CD4-positive, alpha-beta T cell treated with Interleukin-2 at 100 ng/mL for 4 hours (primary cell): ENCODE measurements at regions not wholly inside any gene's neighbourhood (a gene's known extent, or its start where the extent isn't known, plus 50 kb on each side); places are given as distances from the start of the nearest gene placed in this dataset.
"Not testable (repeated sequence)": the region's sequence is repeated elsewhere in the genome, so short reads cannot be mapped to it uniquely, and the experiment has no call there.

Experiments
- DNase-seq: peaks from one replicate; pipeline ENCODE4 v3.0.0-alpha.2; 2020; ENCODE audit warnings: low spot score

DNA sequence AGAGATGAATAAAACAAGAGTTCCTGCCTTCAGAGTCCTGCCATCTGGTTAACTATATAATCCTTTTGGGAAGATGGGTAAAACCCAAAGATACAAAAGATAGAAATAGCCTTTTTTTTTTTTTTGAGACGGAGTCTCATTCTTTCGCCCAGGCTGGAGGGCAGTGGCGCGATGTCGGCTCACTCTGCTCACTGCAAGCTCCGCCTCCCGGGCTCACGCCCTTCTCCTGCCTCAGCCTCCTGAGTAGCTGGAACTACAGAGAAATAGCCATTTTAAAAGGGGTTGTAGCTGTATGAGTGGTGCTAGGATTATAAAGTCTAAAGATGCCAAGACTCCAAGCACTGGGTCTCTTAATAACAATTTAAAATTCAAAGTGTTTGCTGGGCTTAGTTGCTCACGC, 97.2 kb downstream of the KDR start:
- no peak for DNase-seq

DNA sequence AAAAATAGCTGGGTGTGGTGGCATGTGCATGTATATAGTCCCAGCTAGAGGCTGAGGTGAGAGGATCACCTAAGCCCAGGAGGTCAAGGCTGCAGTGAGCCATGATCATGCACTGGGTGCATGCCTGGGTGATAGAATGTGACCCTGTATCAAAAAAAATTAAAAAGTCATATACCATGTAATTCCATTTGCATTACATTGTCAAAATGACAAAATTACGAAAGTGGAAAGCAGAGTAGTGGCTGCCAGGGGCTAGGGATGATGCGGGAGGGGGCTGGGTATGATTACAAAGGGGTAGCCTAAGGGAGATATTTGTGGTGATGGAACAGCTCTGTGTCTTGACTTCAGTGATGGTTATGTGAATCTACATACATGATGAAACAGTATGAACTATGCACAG, 97.8 kb downstream of the KDR start:
- no peak for DNase-seq

DNA sequence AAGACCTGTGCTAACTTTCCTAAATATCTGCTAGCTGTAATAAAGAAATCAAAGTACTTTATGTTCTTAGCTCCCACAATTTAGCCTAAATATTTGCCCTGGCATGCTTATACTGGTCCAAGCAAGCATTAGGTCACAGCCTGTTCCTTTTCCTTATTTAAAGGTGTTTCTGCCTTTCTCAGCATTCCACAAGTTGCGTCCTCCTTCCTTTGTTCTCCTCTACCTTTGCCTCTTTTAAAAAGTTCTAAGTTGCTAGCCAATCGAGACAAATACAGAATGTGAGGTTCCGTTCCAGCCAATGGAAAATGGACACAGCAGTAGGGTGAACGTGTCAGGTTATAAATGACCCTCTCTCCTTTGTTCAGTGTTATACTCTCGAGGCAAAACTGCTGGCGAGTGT, 99.9 kb downstream of the KDR start:
- not testable (repeated sequence) for DNase-seq

DNA sequence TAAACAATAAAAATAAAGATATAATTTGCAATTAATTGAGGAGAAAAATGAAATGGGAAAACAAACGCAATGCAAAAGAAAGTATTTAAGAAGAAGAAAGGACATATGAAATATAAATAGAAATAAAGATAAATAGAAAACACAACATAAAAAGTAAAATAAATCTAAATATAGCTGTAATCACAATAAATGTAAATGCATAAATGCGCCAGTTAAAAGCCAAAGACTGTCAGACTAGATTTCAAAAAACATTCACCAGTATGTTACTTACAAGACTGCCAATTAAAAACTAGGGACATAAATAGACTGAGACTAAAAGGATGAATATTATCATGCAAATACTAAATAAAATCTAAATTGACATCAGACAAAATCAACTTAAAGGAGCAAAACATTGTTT, 102.4 kb downstream of the KDR start:
- no peak for DNase-seq

DNA sequence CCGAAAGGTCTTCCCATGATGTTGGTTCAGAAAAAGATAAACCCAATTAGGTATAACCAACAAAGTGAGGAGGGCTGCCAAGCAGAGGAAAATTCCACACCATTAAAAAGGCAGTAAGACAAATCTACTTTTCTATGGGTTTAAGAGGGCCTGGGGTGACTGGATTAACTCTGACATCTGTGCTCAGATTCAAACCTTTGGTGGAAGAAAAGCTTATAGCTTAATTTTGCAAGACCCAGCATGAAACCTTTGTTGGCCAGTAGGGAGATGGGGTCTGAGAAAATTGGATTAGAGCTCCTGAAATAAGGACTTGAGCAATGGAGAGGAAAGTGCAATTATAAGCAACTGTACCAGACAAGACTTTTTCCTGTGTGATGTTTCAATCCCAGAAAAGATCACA, 104.2 kb downstream of the KDR start:
- no peak for DNase-seq

DNA sequence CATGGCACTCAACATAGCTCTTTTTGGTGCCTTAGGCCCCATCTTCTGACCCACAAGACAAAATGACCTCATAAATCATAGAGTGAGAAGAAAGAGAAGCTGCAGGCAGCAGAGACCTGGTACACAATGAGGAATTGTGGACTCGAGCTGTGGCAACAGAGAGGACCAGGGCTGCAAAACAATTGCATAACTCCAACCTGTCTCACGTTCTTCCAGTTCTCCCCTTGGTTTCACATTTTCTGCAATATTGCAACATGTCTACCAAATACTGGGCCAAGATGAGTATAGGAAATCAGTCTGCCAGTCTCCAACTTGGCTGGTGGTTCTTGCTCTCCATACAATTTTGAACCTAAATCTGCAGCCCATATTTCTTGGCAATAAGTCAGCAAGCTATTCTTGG, 105.3 kb downstream of the KDR start:
- DNase-seq = no peak

DNA sequence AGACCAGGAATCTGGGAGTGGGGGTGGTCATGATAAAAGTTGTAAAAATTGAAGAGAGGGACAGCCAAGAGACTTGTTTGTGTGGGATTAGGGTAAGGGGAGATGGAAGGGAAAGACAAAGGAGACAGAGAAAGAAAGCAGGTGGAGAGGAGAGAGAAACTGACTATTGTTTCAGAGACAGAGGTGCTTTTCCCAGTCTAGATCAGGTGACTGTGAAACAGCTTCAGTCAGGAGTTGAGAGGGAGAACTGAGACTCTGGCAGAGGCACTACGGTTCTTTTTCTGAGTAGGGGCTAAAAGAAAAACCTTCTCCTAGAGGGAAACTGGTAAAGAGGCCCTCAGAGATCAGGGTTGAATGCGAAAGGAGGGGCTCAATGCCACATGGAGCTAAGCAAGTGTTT, 106.4 kb downstream of the KDR start:
- DNase-seq = no peak

DNA sequence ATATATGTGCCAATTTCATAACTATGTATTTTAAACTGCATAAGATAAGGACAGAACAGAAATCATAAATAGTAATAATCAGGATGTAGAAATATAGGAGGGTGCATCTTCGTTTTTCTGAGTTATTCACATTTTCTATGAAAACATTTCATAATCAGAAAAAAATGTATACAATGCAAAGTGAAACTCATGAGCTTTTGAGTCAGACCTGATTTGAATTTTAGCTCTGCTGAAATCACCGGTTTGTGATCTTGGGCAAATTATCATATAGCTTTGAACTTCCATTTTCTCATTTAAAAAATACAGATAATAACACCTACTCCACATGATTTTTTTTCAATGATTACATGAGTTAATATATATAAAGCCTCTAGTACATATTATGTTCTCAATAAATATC, 106.9 kb downstream of the KDR start:
- DNase-seq = no peak

DNA sequence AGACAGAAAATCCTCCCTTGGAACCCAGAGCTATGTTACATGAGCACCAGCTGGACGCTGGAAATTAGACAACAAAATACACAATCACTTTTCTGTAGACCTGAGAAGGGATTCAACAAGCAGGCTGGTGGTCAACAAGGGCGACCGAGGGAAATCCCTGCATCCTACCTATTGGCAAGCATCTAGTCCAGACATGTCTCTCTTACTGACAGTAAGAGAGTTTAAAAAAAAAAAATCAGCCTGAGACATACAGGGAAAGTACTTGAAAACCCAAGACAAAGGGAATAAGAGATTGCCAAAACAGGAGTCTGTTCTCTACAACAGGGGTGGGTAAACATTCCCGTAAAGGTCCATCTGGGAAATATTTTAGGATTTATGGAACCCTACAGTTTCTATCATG, 108.0 kb downstream of the KDR start:
- no peak for DNase-seq

DNA sequence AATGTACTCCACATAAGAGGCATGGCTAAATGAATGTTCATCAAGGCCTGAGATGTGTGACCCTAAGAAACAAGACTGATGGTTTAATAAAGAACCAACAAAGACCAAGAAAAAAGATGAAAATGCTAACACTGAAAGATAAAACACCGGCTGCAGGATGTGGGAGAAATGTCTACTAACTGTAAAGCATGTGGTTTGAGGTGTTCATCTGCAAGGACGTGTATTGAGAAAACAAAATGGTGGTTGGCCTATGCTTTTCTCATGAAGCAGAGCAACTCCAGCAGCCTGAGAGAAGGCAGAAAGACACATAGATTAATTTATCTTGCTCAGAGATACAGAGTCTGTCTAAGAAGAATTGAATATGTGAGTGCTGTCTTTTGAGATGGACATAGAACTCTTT, 109.3 kb downstream of the KDR start:
- DNase-seq = no peak

DNA sequence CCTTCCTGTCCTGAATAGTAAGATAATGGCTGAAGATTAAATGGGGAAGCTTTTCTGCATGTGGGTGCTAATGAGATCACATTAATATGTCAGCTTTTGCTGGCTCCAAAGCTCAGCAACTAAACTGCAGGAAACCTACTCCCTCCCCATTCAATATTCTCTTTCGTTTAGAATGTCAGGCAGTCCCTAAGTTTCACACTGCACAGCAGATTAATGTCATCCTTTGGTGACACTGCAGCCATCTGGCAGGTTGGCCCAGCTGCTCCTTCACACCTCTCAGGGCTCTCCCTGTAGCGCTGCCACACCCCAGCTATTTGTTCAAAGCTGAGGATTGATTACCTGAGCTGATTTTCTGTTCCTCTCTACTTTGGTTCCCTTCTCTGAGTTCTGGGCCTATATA, 110.5 kb downstream of the KDR start:
- no peak for DNase-seq

DNA sequence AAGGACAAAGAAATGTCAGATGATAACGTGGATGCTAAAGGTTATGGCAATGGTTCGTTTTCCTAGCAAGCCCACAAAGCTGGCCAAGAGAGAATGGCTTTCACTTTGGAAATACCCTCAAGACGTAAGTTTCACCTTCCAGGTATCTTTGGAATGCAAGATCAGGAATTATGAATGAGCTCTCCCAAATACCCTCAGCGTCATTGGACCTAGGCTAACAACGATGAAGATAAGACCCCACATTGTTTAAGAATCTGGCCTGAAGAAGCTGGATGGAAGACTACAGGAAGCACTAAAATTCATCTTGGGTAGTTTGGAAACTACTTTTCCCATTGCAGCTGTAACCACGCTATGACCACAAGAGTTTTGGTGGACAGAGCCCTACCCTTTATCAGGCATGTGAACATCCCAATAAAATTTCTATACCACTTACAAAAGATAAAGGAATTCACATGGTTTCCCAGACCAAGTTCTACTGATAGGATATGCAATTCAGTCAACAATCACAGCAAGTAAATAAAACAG, 111.9 kb downstream of the KDR start:
- no peak for DNase-seq

DNA sequence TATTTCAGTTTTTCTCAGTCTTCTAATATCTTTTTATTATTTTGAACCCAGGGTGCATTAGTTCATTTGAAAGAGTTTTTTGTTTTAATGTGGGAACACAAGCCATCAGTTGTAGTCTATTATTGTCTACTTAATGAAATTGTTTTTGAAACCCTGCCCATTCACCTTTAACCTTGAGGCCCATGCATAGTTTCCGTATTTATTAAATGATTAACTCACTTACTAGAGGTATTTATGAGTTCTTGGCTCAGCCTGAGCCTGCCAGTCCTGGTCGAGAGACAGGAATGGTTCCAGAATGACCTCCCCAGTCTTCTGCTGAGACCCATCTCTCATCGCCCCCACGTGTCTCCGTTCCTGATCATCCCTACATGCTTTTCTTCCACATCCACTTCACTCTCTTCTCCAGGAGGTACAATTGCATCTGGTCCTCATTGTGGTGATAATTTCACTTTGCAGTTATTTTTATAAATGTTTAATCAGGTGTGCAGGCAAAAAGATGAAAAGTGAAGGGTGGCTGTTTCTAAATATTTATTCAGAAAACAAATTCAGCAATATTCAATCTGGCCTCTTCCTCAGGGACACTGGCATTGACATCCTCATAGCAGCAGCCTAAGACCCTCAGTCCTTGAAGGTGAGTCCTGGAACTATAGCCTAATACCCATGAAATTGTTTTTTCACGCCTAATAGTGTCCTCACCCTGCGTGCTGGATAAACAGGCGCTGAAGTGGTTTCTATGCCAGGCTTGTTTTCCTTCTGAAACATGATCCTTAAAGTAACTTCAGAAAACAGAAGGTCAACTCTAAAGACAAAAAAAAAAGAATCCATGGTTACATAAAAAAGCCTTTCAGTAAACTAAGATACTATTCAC, 112.8 kb downstream of the KDR start:
- DNase-seq = no peak

DNA sequence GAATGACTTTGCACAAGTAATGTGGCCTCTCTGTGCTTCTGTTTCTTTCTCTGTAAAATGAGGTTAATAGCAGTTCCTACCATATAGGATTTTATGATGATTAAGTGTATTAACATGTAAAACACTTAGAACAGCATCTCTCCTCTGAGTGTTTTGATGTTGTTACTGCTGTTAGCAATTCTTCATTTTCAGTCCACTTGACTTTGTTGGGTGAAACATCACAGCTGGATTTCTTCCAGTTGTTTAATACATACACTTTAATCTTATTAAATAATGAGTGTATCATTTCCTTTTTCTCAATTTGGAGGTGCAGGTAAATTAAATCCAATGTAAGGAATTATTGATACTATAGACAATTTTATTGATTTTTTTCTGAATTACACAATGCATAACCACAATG, 113.6 kb downstream of the KDR start:
- DNase-seq = no peak

DNA sequence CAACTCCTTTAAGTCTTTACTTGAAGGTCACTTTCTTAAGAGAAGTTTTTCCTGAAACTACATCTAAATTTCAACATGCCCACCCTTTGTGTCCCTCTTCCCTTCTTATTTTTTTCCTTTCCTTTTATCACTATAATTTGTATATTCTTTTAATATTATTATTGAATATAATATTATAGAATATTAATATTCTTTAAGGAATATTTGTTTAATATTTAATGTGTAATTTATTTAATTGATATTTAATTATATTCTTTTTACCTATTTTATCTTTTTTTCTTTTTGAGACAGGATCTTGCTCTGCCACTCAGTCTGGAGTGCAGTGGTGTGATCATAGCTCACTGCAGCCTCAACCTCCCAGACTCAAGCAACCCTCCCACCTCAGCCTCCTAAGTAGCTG, 114.8 kb downstream of the KDR start:
- DNase-seq = no peak

DNA sequence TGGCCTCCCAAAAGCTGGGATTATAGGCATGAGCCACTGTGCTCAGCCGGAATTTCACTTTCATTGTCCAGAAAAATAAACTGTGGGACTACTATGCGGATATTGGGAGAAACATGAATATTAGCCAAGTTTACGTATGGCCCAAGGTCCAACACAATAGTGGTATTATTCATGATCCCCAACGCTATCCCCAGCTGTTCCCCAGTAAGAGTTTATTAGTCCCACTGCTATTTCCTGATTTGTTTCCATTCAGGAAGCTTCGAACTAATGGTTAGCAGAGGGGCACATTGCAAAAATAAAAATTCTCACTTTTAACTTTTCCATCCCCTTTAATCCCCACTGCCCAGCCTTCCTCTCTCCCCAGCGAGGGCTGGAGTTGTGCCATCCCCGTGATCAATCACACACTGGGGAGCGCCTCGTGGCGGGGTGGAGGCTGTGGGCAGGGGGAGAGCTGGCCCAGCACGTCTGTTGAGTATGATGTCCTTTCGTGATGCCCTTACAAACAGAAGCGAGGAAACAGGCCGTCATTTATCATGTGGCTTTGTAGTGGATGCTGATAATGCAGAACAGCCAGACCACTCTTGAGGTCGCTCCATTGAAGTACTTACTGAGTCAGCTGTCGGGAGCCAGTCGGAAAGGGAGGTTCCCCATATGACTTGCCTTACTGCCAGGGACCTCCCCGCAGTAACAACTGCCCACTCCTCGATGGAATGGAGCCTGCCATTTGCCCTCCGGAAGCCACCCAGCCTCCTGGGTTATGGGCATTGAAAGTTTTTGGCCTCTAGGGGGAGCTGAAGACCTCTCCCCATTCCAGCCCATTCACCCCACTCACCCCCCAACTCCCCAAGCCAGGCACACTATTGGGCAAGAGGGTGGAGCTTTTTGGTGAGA, 117.0 kb downstream of the KDR start:
- DNase-seq = no peak

DNA sequence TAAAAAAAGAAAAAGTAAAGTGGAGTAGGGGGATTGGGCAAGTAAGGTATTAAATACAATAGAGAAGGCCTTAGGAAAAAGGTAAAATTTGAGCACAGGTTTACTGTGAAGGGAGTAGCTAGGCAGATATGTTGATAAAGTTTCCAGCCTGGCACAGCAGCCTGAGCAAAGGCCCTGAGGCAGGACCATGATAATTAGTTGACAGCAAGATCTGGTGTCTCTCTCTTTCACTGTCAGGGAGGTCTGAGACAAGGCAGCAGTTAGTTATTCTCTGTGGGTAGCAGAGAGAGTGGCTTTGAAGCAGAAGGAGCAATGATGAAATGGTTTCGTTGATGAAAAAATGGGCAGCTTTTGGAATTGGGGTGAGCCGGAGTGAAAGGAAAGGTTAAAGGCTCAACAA, 119.5 kb downstream of the KDR start:
- no peak for DNase-seq

DNA sequence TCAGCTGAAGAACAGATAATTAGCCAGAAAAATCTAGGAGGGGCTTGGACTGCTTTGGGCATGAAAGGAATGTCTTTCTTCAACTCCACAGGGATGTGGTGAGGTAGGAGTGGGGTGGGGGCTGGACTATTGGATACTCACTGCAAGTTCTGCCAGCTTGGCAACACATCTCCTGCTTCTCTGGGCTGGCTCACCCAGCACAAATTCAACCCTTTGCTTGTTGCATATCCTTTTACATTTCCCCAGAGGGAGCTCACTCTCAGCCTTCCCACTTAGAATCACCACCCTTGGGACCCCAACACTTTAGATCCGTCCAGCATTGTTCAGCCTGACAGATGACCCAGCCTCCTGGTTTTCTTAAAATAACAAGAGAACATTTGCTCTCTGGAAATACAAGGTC, 120.6 kb downstream of the KDR start:
- DNase-seq = no peak

DNA sequence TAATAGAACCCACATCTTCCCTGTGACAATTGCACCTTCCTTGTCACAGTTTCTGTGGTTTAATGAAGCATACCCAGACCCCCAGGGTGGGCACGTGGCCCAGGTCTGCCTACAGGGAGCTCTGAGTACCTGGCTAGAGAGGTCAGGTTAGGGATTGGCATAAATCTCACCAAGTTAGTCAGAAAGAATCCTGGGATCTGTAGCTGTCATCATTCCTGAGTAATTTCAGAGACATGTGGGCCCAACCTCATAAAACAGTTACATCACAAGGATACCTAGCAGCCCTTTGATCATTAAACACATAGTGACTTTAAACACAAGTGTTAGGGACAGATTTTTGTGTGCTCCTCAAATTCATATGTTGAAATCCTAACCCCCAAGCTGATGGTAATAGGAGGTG, 123.0 kb downstream of the KDR start:
- DNase-seq = no peak

DNA sequence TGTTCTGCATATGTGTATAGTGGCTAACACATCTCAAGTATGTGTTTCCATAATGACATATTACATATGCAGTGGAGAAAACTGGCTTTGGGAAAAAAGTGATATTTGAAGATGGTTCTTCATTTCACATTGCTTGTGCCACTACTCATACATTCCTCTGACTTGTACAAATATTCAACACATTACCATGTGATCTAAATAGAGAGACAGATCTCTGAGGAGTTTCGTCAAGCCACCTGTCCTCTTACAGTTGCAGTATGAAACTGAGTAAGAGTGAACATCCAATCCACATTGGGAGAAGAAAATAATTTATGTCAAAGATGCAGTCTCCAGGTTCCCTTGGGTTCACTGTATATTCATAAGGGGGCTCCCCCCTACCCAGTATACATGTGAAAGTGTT, 123.9 kb downstream of the KDR start:
- no peak for DNase-seq

DNA sequence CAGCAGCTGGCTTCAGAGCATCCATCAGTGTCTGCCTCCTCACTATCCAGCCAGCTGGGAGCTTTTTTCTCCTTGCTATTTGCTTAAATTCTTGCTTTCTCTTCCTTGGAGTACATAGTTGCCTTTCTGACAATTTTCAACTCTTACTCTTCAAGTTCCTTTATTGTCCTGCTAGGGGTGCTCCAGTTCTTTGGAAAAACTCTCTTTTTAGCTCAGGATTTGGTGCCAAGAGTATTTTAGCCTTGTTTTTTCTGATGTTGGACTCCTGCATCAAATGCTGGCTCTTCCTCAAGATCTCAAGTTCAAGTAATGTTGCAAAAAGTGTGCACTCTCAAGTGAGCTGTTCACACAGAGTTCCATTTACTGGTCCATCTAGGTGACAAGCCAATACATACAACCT, 126.4 kb downstream of the KDR start:
- no peak for DNase-seq

DNA sequence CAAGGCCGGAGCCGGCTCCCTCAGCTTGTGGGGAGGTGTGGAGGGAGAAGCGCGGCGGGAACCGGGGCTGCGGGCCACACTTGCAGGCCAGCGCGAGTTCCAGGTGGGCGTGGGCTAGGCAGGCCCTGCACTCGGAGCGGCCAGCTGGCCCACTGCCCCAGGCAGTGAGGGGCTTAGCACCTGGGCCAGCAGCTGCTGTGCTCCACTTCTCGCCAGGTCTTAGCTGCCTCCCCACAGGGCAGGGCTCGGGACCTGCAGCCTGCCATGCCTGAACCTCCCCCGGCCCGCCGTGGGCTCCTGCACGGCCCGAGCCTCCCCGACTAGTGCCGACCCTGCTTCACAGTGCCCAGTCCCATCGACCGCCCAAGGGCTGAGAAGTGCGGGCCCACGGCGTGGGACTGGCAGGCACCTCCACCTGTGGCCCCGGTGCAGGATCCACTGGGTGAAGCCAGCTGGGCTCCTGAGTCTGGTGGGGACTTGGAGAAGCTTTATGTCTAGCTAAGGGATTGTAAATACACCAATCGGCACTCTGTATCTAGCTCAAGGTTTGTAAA, 131.8 kb downstream of the KDR start:
- not testable (repeated sequence) for DNase-seq

DNA sequence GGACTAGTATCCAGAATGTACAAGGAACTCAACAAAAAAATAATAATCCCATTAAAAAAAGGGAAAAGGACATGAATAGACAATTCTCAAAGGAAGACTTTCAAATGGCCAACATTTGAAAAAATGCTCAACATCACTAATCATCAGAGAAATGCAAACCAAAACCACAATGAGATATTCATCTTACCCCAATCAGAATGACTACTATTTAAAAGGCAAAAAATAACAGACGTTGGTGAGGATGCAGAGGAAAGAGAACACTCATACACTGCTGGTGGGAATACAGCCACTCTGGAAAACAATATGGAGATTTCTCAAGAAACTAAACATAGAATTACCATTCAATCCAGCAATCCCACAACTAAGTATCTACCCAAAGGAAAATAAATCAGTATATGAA, 133.1 kb downstream of the KDR start:
- DNase-seq = no peak
